ENCODE measurements at regions not wholly inside any gene's neighbourhood (a gene's known extent, or its start where the extent isn't known, plus 50 kb on each side); places are given as distances from the start of the nearest gene placed in this dataset.

- Histone ChIP-seq H4K8ac (ENCODE audit: low read depth in 2 of 2, low read length in 2 of 2) (no peak overlapping the region), H2BK15ac (ENCODE audit: low read depth, low read length) (no peak overlapping the region), H3K18ac (ENCODE audit: low read depth, low read length) (no peak overlapping the region), H3K4me1 (ENCODE audit: control insufficient read depth, insufficient read depth, low read length) (no peaks in the 10 kb centered on the region), H3K14ac (replicated peaks; ENCODE audit: low read depth, low read length) (no peak overlapping the region), H3K56ac (ENCODE audit: extremely low read depth, insufficient read depth, low read length) (no peak overlapping the region), H2BK120ac (ENCODE audit: low read depth, low read length) (no peak overlapping the region), H3K9me3 (ENCODE audit: control insufficient read depth, insufficient read depth, low read length) (peaks cover 20% of the 10 kb centered on the region), H3K79me1 (ENCODE audit: low read depth in 1 of 2, low read length in 2 of 2) (no peaks in the 10 kb centered on the region), H4K91ac (ENCODE audit: insufficient read depth, low read depth, low read length) (no peak overlapping the region), H3K4me2 (ENCODE audit: low read depth, low read length) (no peak overlapping the region), H2AFZ (replicated peaks; ENCODE audit: low read length, poor library complexity) (no peak overlapping the region), H3K9ac (ENCODE audit: low read depth, low read length) (no peak overlapping the region), H3K9me1 (ENCODE audit: insufficient read depth, low read length) (no peaks in the 10 kb centered on the region), H3K36me3 (ENCODE audit: control insufficient read depth, insufficient read depth, low read length) (no peaks in the 10 kb centered on the region), H4K20me1 (ENCODE audit: insufficient read depth, low read length) (no peaks in the 10 kb centered on the region), H4K5ac (ENCODE audit: low read depth, low read length) (no peak overlapping the region), H3K4ac (ENCODE audit: low read depth, low read length) (no peak overlapping the region), H2BK20ac (ENCODE audit: low read depth, low read length) (no peak overlapping the region), H2BK5ac (ENCODE audit: low read depth, low read length, poor library complexity, severe bottlenecking) (no peak overlapping the region), H2AK5ac (ENCODE audit: low read depth, low read length) (no peak overlapping the region), H3K27me3 (ENCODE audit: control insufficient read depth, insufficient read depth, low read length) (no peaks in the 10 kb centered on the region), H2AK9ac (replicated peaks; ENCODE audit: low read depth, low read length, poor library complexity) (no peak overlapping the region), H3K23ac (ENCODE audit: low read depth, low read length) (no peak overlapping the region), H3K27ac (ENCODE audit: insufficient read depth, low read length) (no peak overlapping the region), H3K4me3 (ENCODE audit: insufficient read depth, low read depth, low read length) (no peak overlapping the region)
- ChIA-PET POLR2A (ENCODE audit: unreplicated experiment) (no interaction called here), CTCF (no interaction called here)
- ATAC-seq (ENCODE audit: low read depth) = no peak
- TF ChIP-seq FOS (IDR thresholded peaks at IDR 0.05; ENCODE audit: low read depth, low read length) (no peak), MAZ (IDR thresholded peaks at IDR 0.05; ENCODE audit: borderline replicate concordance, low read depth, low read length) (no peak), CEBPB (IDR thresholded peaks at IDR 0.05; ENCODE audit: low read depth, low read length) (no peak), USF2 (IDR thresholded peaks at IDR 0.05; ENCODE audit: low read depth, low read length) (no peak), CHD1 (IDR thresholded peaks at IDR 0.05; ENCODE audit: low read depth, low read length) (no peak), ELK1 (IDR thresholded peaks at IDR 0.05; ENCODE audit: borderline replicate concordance, low read depth, low read length) (no peak), BHLHE40 (IDR thresholded peaks at IDR 0.05; ENCODE audit: low read depth, low read length) (no peak), RCOR1 (IDR thresholded peaks at IDR 0.05; ENCODE audit: insufficient replicate concordance, low read length) (no peak), MXI1 (IDR thresholded peaks at IDR 0.05; ENCODE audit: borderline replicate concordance, low read depth, low read length) (no peak), RAD21 (IDR thresholded peaks at IDR 0.05; ENCODE audit: low read length) (no peak), RFX5 (IDR thresholded peaks at IDR 0.05; ENCODE audit: low read depth, low read length) (no peak), MAFK (IDR thresholded peaks at IDR 0.05; ENCODE audit: low read depth, low read length) (no peak), NFE2L2 (IDR thresholded peaks at IDR 0.05; ENCODE audit: low read depth, low read length) (no peak), SMC3 (IDR thresholded peaks at IDR 0.05; ENCODE audit: low read depth, low read length) (no peak), POLR2A (IDR thresholded peaks at IDR 0.05; ENCODE audit: low read depth, low read length) (no peak), CTCF (conservative IDR thresholded peaks at IDR 0.05; ENCODE audit: low read depth, low read length) (no peak)
- dilution Hi-C loops (cut with HindIII; ENCODE audit: low sequenced_read_pairs, unreplicated experiment) (no loop called here), in situ Hi-C loops (cut with MboI; ENCODE audit: low sequenced_read_pairs) (no loop called here), intact Hi-C loops (cut with micrococcal nuclease) (no loop called here)
- BruUV-seq (replicated peaks) = no TSS peak
- no CpG with 5 or more reads among the region's 4 CpGs for WGBS, 2 experiments (ENCODE audit: extremely low coverage in 2 of 2, insufficient read length in 1 of 2)
- no peak for DNase-seq
Measured at GRCh38 chr14:97306760-97307246, 509.6 kb downstream of the VRK1 start.

Measured in IMR-90 (cell line).